HAP-1 (cell line): ENCODE measurements at regions not wholly inside any gene's neighbourhood (a gene's known extent, or its start where the extent isn't known, plus 50 kb on each side); places are given as distances from the start of the nearest gene placed in this dataset.

Source experiments
- DNase-seq, 2 experiments: peaks; one replicate each; pipeline ENCODE4 v3.0.0-alpha.2; 2016 to 2020; ENCODE audit warnings: low spot score in 2 of 2
- H3K27me3 ChIP-seq: fragments of 250-450 bp; sonication (Bioruptor Pico); 2 replicates; pipeline ENCODE4 v1.5.1; 2020; ENCODE audit warnings: low read depth, mild to moderate bottlenecking, moderate library complexity
- H3K36me3 ChIP-seq: fragments of 250-450 bp; sonication (Bioruptor Pico); replicated peaks from 2 replicates; pipeline ENCODE4 v1.5.1; 2020; ENCODE audit warnings: mild to moderate bottlenecking
- H3K4me1 ChIP-seq: fragments of 250-450 bp; sonication (Bioruptor Pico); 2 replicates; pipeline ENCODE4 v1.5.1; 2020; ENCODE audit warnings: mild to moderate bottlenecking
- H3K4me3 ChIP-seq: fragments of 250-450 bp; sonication (Bioruptor Pico); 2 replicates; pipeline ENCODE4 v1.5.1; 2020; ENCODE audit warnings: mild to moderate bottlenecking, moderate library complexity
- H3K9me3 ChIP-seq: fragments of 250-450 bp; sonication (Bioruptor Pico); 2 replicates; pipeline ENCODE4 v1.5.1; 2020; ENCODE audit warnings: mild to moderate bottlenecking, moderate library complexity
- in situ Hi-C: fragments of 300-500 bp; cut with MboI; formaldehyde crosslinking; loops from 3 replicates; pipeline ENCODE4 v1.14.3; 2020; ENCODE audit warnings: low sequenced_read_pairs, inconsistent platforms, mixed read lengths

DNA sequence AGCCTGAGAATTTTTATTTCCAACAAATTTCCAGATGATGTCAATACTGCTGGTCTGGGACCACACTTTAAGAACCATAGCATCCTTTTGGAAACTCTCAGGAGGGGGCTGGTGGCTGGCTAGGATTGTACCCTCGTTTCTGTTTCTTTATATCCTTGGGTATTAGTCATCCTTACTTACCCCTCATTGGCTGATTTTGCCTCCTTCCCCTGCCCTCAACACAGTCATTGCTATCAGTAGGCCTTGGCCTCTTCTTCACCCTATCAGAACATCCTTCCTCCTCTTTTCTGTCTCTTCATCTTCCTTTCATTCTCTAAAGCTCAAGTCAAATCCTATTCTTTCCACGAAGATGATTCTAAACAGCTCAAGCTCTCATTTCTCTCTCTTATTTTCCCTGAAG, 148.5 kb downstream of the ELOVL4 start:
- H3K27me3 ChIP-seq: no peaks in the 10 kb centered on the region

GRCh38 chr6:79797912-79798311, 149.4 kb downstream of the ELOVL4 start:
- in situ Hi-C loops: no loop called here
- H3K27me3 ChIP-seq: no peaks in the 10 kb centered on the region
- no peaks in the 10 kb centered on the region for H3K4me1 ChIP-seq
- H3K36me3 ChIP-seq: no peaks in the 10 kb centered on the region
- DNase-seq: no peak
- H3K9me3 ChIP-seq: no peaks in the 10 kb centered on the region
- no peak overlapping the region for H3K4me3 ChIP-seq

More for the DNA sequence above, 148.5 kb downstream of the ELOVL4 start:
- DNase-seq: no peak
- in situ Hi-C loops: no loop called here
- H3K4me3 ChIP-seq: no peak overlapping the region
- no peaks in the 10 kb centered on the region for H3K36me3 ChIP-seq
- no peaks in the 10 kb centered on the region for H3K4me1 ChIP-seq
- no peaks in the 10 kb centered on the region for H3K9me3 ChIP-seq

DNA sequence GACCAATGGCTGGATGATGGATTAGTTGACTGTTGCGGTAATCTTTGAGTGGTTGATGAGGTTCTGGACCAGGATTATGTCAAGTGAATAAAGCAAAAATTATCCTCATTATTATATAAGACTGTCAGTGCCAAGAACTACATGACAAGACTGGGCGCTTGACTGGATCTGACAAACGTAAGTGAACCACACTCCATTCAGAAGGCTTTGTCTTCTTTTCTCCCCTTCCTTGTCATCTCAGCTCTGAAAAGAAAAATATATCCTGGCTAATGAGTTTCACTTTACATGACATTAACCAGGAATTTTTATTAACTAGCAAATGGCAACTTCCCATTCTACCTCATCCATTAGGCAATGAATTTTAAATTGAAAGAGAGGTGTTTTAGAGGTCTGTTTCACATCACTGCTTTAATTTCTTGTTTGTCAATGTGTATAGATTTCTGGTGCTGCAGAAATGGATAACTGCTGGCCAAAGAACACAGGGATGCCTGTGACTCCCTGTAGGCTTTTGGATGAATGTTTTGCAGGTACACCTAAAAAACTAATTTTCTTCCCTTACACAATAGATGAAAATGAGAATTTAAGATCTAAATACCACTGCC, 150.1 kb downstream of the ELOVL4 start:
- H3K36me3 ChIP-seq: no peaks in the 10 kb centered on the region
- H3K27me3 ChIP-seq: no peaks in the 10 kb centered on the region
- no peaks in the 10 kb centered on the region for H3K9me3 ChIP-seq
- no peak overlapping the region for H3K4me3 ChIP-seq
- no peaks in the 10 kb centered on the region for H3K4me1 ChIP-seq
- in situ Hi-C loops: no loop called here
- DNase-seq: no peak

- DNase-seq: no peak
- no peak overlapping the region for H3K4me3 ChIP-seq
- no peaks in the 10 kb centered on the region for H3K27me3 ChIP-seq
- in situ Hi-C loops: no loop called here
- no peaks in the 10 kb centered on the region for H3K4me1 ChIP-seq
- H3K36me3 ChIP-seq: no peaks in the 10 kb centered on the region
- H3K9me3 ChIP-seq: no peaks in the 10 kb centered on the region
Measured at GRCh38 chr6:79796197-79796596, 151.2 kb downstream of the ELOVL4 start.

DNA sequence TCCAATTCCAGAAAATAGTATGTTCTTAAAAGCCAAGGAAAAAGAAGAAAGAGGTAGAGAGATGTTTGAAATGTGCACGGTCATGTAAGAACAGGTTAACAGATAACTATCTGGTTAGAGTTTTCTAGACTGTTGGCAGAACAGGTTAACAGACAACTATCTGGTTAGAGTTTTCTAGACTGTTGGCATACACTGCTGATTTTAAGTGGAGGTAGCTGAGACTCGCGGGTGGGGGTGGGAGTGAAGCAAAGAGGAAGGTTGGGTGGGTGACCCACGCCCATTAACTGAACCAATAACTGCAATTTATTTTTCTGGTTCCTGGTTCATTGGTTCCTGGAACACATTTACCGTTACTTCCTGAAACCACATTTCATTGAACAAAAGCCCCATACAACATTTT, 157.5 kb downstream of the ELOVL4 start:
- DNase-seq: no peak
- H3K4me3 ChIP-seq: no peak overlapping the region

DNA sequence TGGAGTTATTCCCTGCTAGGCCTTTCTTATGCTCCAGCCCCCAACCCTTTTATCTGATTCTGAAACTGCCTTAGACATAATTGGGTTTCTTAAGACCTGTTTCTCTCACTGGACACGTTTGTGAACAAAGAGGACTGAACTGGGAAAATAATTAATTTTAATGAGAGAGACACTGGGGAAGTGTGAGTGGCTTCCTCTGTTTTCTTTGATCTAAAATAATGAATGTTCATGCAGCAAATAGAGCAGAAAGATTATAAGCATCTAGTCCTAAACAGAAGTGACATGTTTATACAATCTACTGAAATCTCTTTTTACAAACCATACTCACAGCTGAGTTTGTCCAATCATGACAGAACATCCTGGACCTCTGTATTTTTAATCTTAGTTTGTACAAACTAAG, 157.6 kb downstream of the SH3BGRL2 start:
- no peak overlapping the region for H3K4me3 ChIP-seq
- H3K36me3 ChIP-seq: no peaks in the 10 kb centered on the region
- no peaks in the 10 kb centered on the region for H3K9me3 ChIP-seq
- DNase-seq: no peak
- no peaks in the 10 kb centered on the region for H3K4me1 ChIP-seq
- peaks cover 4% of the 10 kb centered on the region; the same call in 1 of the 2 replicates for H3K27me3 ChIP-seq
- in situ Hi-C loops: no loop called here

More for the DNA sequence above, 157.5 kb downstream of the ELOVL4 start:
- no peaks in the 10 kb centered on the region for H3K9me3 ChIP-seq
- in situ Hi-C loops: no loop called here
- peaks cover 4% of the 10 kb centered on the region; the same call in 1 of the 2 replicates for H3K27me3 ChIP-seq
- H3K36me3 ChIP-seq: no peaks in the 10 kb centered on the region
- no peaks in the 10 kb centered on the region for H3K4me1 ChIP-seq

GRCh38 chr6:79787626-79788025, 156.5 kb downstream of the SH3BGRL2 start:
- Histone ChIP-seq H3K27me3 (peaks cover 4% of the 10 kb centered on the region; the same call in 1 of the 2 replicates), H3K36me3 (no peaks in the 10 kb centered on the region)
- in situ Hi-C loops: no loop called here

GRCh38 chr6:79784395-79784753, 153.2 kb downstream of the SH3BGRL2 start:
- in situ Hi-C loops: no loop called here
- Histone ChIP-seq H3K4me1 (no peaks in the 10 kb centered on the region), H3K9me3 (no peaks in the 10 kb centered on the region), H3K36me3 (no peaks in the 10 kb centered on the region), H3K4me3 (no peak overlapping the region), H3K27me3 (peaks cover 4% of the 10 kb centered on the region; the same call in 1 of the 2 replicates)
- no peak for DNase-seq

More at GRCh38 chr6:79787626-79788025, 156.5 kb downstream of the SH3BGRL2 start:
- DNase-seq: no peak
- no peaks in the 10 kb centered on the region for H3K4me1 ChIP-seq
- H3K4me3 ChIP-seq: no peak overlapping the region
- H3K9me3 ChIP-seq: no peaks in the 10 kb centered on the region

DNA sequence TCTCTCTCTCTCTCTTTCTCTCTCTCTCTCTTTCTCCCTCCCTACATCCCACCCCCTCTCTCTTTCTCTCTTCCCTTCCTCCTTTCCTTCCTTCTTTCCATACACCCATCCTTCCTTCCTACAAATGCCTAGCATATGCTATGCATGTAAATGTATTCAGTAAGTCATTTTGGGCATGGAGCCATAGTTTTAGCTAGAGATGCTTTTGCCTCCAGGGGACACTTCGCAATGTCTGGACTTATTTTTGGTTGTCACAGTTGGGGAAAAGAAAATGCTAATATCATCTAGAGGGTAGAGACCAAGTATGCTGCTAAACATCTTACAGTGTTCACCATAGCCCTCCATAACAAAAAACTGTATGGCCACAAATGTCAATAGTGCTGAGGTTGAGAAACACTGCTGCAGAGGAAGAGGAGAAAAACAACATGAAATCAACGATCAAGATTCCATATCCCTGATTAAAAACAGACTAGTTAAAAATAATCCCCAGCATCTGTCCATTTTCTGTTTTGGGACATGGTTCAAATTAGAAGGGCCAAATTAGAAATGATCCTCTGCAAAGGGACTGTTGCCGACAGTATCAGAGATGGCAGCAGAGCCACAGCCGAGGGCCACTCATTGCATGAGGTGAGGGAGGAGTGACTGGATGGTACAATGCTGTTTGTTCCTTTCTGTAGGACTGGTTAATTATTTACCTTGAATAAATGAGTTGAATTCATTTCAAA, 152.7 kb downstream of the SH3BGRL2 start:
- in situ Hi-C loops: no loop called here
- H3K27me3 ChIP-seq: peaks cover 4% of the 10 kb centered on the region; the same call in 1 of the 2 replicates
- no peaks in the 10 kb centered on the region for H3K36me3 ChIP-seq
- H3K4me3 ChIP-seq: no peak overlapping the region
- DNase-seq: no peak
- no peaks in the 10 kb centered on the region for H3K9me3 ChIP-seq
- no peaks in the 10 kb centered on the region for H3K4me1 ChIP-seq

- no peak overlapping the region for H3K4me3 ChIP-seq
- in situ Hi-C loops: no loop called here
Measured at GRCh38 chr6:79782792-79783580, 151.9 kb downstream of the SH3BGRL2 start.

DNA sequence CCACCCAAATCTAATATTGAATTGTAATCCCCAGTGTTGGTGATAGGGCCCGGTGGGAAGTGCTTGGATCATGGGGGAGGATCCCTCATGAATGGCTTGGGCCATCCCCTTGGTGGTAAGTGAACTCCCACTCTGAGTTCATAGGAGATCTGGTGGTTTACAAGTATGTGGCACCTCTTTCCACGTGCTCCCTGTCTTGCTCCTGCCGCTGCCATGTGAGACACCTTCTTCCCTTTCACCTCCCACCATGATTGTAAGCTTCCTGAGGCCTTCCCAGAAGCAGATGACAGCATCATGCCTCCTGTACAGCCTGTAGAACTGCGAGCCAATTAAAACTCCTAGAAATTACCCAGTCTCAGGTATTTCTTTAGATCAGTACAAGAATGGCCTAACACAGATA, 150.8 kb downstream of the SH3BGRL2 start:
- no peak for DNase-seq
- no peaks in the 10 kb centered on the region for H3K9me3 ChIP-seq
- in situ Hi-C loops: no loop called here

More at GRCh38 chr6:79782792-79783580, 151.9 kb downstream of the SH3BGRL2 start:
- Histone ChIP-seq H3K4me1 (no peaks in the 10 kb centered on the region), H3K9me3 (no peaks in the 10 kb centered on the region), H3K36me3 (no peaks in the 10 kb centered on the region), H3K27me3 (peaks cover 4% of the 10 kb centered on the region; the same call in 1 of the 2 replicates)
- no peak for DNase-seq

DNA sequence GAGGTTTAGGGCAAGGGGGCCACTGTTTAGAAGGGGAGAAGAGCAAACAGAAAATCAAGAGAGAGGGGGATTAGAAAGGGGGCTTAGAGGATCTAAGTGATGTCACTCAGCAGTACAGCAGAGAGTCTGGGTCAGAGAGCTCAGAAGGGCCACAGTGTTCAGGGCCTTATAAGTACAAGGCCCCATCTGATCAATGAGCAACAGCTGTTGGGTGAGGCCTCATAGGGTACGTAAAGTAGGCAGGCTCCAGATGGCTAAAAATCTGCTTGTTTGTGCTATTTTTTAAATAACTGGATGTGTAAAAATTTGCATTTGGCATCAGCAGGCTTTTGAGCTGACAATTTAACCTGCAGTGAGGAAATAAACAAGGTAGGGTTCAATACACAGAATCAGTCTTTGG, 149.8 kb downstream of the SH3BGRL2 start:
- Histone ChIP-seq H3K27me3 (peaks cover 4% of the 10 kb centered on the region; the same call in 1 of the 2 replicates), H3K4me1 (no peaks in the 10 kb centered on the region), H3K4me3 (no peak overlapping the region), H3K9me3 (no peaks in the 10 kb centered on the region), H3K36me3 (no peaks in the 10 kb centered on the region)
- DNase-seq: no peak
- in situ Hi-C loops: no loop called here

More for the DNA sequence above, 150.8 kb downstream of the SH3BGRL2 start:
- peaks cover 4% of the 10 kb centered on the region; the same call in 1 of the 2 replicates for H3K27me3 ChIP-seq
- no peak overlapping the region for H3K4me3 ChIP-seq
- no peaks in the 10 kb centered on the region for H3K4me1 ChIP-seq
- H3K36me3 ChIP-seq: no peaks in the 10 kb centered on the region

GRCh38 chr6:79778816-79779215, 147.7 kb downstream of the SH3BGRL2 start:
- no peaks in the 10 kb centered on the region for H3K27me3 ChIP-seq
- H3K9me3 ChIP-seq: no peaks in the 10 kb centered on the region
- H3K36me3 ChIP-seq: no peaks in the 10 kb centered on the region
- H3K4me1 ChIP-seq: no peaks in the 10 kb centered on the region
- no peak overlapping the region for H3K4me3 ChIP-seq
- DNase-seq: no peak
- in situ Hi-C loops: no loop called here
